GM23338 (cell line): ENCODE measurements at regions not wholly inside any gene's neighbourhood (a gene's known extent, or its start where the extent isn't known, plus 50 kb on each side); places are given as distances from the start of the nearest gene placed in this dataset.

ENCODE experiments used
- CTCF ChIP-seq, 2 experiments: fragments of 200-600 bp in 1 of 2; sonication (generic) in 1 of 2; conservative IDR thresholded peaks; 2 replicates each; pipeline versions ENCODE4 v1.5.1 to v1.6.1; 2016 to 2017; ENCODE audit warnings: antibody characterized with exemption in 2 of 2, low read depth in 2 of 2, mild to moderate bottlenecking in 2 of 2, moderate library complexity in 1 of 2
- EZH2phosphoT487 ChIP-seq: fragments of 200-600 bp; sonication (generic); IDR thresholded peaks from one replicate; pipeline ENCODE4 v1.8.1; 2018; ENCODE audit warnings: antibody characterized with exemption; ENCODE audit not compliant: unreplicated experiment
- JUNB ChIP-seq: IDR thresholded peaks from one replicate; pipeline ENCODE4 v1.6.1; 2016; ENCODE audit warnings: antibody characterized with exemption; ENCODE audit not compliant: unreplicated experiment
- NANOG ChIP-seq: IDR thresholded peaks from 2 replicates; pipeline ENCODE4 v1.6.1; 2016; ENCODE audit warnings: antibody characterized with exemption, borderline replicate concordance
- POLR2AphosphoS5 ChIP-seq: IDR thresholded peaks from 2 replicates; pipeline ENCODE4 v1.6.1; 2016; ENCODE audit warnings: antibody characterized with exemption, low read depth
- REST ChIP-seq: IDR thresholded peaks from one replicate; pipeline ENCODE4 v1.6.1; 2018; ENCODE audit warnings: antibody characterized with exemption; ENCODE audit not compliant: unreplicated experiment

DNA sequence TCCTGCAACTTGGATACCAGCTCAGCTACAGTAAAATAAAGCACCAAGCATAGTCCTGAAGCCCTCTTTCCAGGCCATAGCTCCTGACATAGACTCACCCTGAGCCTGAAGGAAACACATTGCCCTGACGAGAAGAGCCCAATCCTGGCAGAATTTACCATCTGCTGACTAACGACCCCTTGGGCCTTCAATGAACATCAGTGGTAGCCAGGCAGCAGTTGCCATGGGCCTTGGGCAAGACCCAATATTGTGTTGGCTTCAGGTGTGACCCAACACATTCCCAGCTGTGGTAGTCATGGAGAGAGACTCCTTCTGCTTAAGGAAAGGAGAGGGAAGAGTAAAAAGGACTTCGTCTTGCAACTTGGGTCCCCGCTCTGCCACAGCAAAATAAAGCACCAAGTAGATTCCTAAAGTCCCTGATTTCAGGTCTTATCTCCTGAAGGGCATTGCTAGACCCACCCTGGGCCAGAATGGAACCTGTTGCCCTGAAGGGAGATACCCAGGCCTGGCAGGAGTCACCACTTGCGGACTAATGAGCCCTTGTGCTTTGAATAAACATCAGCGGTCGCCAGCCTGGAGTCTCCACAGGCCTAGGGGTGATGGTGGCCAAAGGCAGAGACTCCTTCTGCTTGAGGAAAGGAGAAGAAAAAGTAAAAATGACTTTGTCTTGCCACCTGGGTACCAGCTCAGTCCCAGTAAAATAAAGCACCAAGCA is 902.6 kb downstream of the C4orf33 start:
- TF ChIP-seq JUNB (no peak), CTCF (conservative IDR thresholded peaks at IDR 0.05; ENCODE audit: low read depth in 2 of 2) (no peak), POLR2AphosphoS5 (no peak), REST (no peak), NANOG (no peak), EZH2phosphoT487 (no peak)
